Activated CD4-positive, alpha-beta T cell treated with anti-CD3 and anti-CD28 coated beads for 36 hours (primary cell): ENCODE measurements at regions not wholly inside any gene's neighbourhood (a gene's known extent, or its start where the extent isn't known, plus 50 kb on each side); places are given as distances from the start of the nearest gene placed in this dataset.

Source experiments
- ATAC-seq: fragments of 200-7000 bp; cut with Tn5 transposase; one replicate; pipeline ENCODE4 v1.10.0; 2021; ENCODE audit warnings: mild to moderate bottlenecking, moderate library complexity
- CTCF ChIA-PET: fragments of 350-600 bp; sonication (Branson Sonifier 250); formaldehyde crosslinking; loops from one replicate; lab custom pipeline; 2021; ENCODE audit warnings: antibody characterized with exemption; lab: Charles Lee
- POLR2A ChIA-PET: fragments of 350-600 bp; sonication (Branson Sonifier 250); formaldehyde crosslinking; loops from one replicate; lab custom pipeline; 2021; ENCODE audit warnings: antibody characterized with exemption, inconsistent platforms; lab: Charles Lee
- DNase-seq: peaks from one replicate; pipeline ENCODE4 v3.0.0-alpha.2; 2020
- H3K27ac Mint-ChIP-seq: one replicate; pipeline ENCODE4 v1.8.0; 2021; ENCODE audit warnings: mixed read lengths
- H3K27me3 Mint-ChIP-seq: one replicate; pipeline ENCODE4 v1.8.0; 2021; ENCODE audit warnings: mixed read lengths
- H3K36me3 Mint-ChIP-seq: one replicate; pipeline ENCODE4 v1.8.0; 2021; ENCODE audit warnings: low read depth, mixed read lengths
- H3K4me1 Mint-ChIP-seq: one replicate; pipeline ENCODE4 v1.8.0; 2021; ENCODE audit warnings: mixed read lengths
- H3K4me3 Mint-ChIP-seq: one replicate; pipeline ENCODE4 v1.8.0; 2021; ENCODE audit warnings: mild to moderate bottlenecking, moderate library complexity, mixed read lengths
- H3K9me3 Mint-ChIP-seq: one replicate; pipeline ENCODE4 v1.8.0; 2021; ENCODE audit warnings: low read depth, mixed read lengths
- intact Hi-C, 2 experiments: fragments of 100-400 bp; cut with DNase I in 1 of 2; cut with micrococcal nuclease in 1 of 2; formaldehyde crosslinking; loops; one replicate each; pipeline versions ENCODE4 v1.14.2 to v1.15.1; 2022 to 2024; cut with DNase I, micrococcal nuclease

GRCh38 chr17:27069842-27070508 is 223.9 kb upstream of the WSB1 start:
- Mint-ChIP-seq H3K36me3 (no peaks in the 10 kb centered on the region), H3K27ac (no peak overlapping the region), H3K9me3 (no peaks in the 10 kb centered on the region), H3K4me3 (no peak overlapping the region), H3K27me3 (no peaks in the 10 kb centered on the region), H3K4me1 (no peaks in the 10 kb centered on the region)
- DNase-seq (no peak), ATAC-seq (no peak)
- intact Hi-C loops = loop anchor here in 1 of 2 experiments (10.0 kb wide), 1 partner anchor 45 kb away; no protein-coding TSS in a partner anchor
- ChIA-PET POLR2A (no interaction called here), CTCF (no interaction called here)

- intact Hi-C loops = no loop called here
- H3K27me3 Mint-ChIP-seq = peaks cover under 1% of the 10 kb centered on the region
- no peak overlapping the region for H3K4me3 Mint-ChIP-seq
- ChIA-PET POLR2A (no interaction called here), CTCF (no interaction called here)
- no peak for ATAC-seq
- no peaks in the 10 kb centered on the region for H3K9me3 Mint-ChIP-seq
- no peaks in the 10 kb centered on the region for H3K4me1 Mint-ChIP-seq
- H3K36me3 Mint-ChIP-seq = no peaks in the 10 kb centered on the region
- DNase-seq = no peak
- no peak overlapping the region for H3K27ac Mint-ChIP-seq
These were observed 223.1 kb upstream of the WSB1 start for GRCh38 chr17:27070836-27071235.

- no peaks in the 10 kb centered on the region for H3K36me3 Mint-ChIP-seq
- H3K9me3 Mint-ChIP-seq = no peaks in the 10 kb centered on the region
- H3K27ac Mint-ChIP-seq = no peak overlapping the region
- H3K4me3 Mint-ChIP-seq = no peak overlapping the region
- peaks cover 2% of the 10 kb centered on the region for H3K27me3 Mint-ChIP-seq
- no peak for DNase-seq
- intact Hi-C loops = no loop called here
- no peak for ATAC-seq
- H3K4me1 Mint-ChIP-seq = no peaks in the 10 kb centered on the region
- CTCF ChIA-PET = no interaction called here
- POLR2A ChIA-PET = no interaction called here
These were observed 221.0 kb upstream of the WSB1 start for GRCh38 chr17:27072885-27073284.

- Mint-ChIP-seq H3K36me3 (no peaks in the 10 kb centered on the region), H3K4me1 (no peaks in the 10 kb centered on the region), H3K27ac (no peak overlapping the region), H3K27me3 (peaks cover 2% of the 10 kb centered on the region), H3K4me3 (no peak overlapping the region), H3K9me3 (no peaks in the 10 kb centered on the region)
- intact Hi-C loops = no loop called here
- DNase-seq = no peak
- CTCF ChIA-PET = no interaction called here
- ATAC-seq = no peak
- POLR2A ChIA-PET = no interaction called here
These were observed 217.1 kb upstream of the WSB1 start for GRCh38 chr17:27076814-27077213.

GRCh38 chr17:27078296-27078695 is 215.6 kb upstream of the WSB1 start:
- no peak for ATAC-seq
- Mint-ChIP-seq H3K9me3 (no peaks in the 10 kb centered on the region), H3K27me3 (peaks cover 2% of the 10 kb centered on the region), H3K27ac (no peak overlapping the region), H3K4me1 (no peaks in the 10 kb centered on the region), H3K36me3 (no peaks in the 10 kb centered on the region), H3K4me3 (no peak overlapping the region)
- CTCF ChIA-PET = no interaction called here
- intact Hi-C loops = no loop called here
- no peak for DNase-seq
- POLR2A ChIA-PET = no interaction called here

GRCh38 chr17:27079660-27080059 is 214.3 kb upstream of the WSB1 start:
- peaks cover 2% of the 10 kb centered on the region for H3K27me3 Mint-ChIP-seq
- CTCF ChIA-PET = interaction anchor here (0.6 to 0.7 kb wide), 2 partner anchors 117 to 123 kb away, joined by 3 read pairs; no protein-coding TSS in a partner anchor
- H3K27ac Mint-ChIP-seq = no peak overlapping the region
- no peaks in the 10 kb centered on the region for H3K9me3 Mint-ChIP-seq
- H3K4me3 Mint-ChIP-seq = no peak overlapping the region
- intact Hi-C loops = no loop called here
- ATAC-seq (no peak), DNase-seq (no peak)
- POLR2A ChIA-PET = no interaction called here
- H3K4me1 Mint-ChIP-seq = no peaks in the 10 kb centered on the region
- no peaks in the 10 kb centered on the region for H3K36me3 Mint-ChIP-seq

- H3K36me3 Mint-ChIP-seq = no peaks in the 10 kb centered on the region
- H3K4me1 Mint-ChIP-seq = no peaks in the 10 kb centered on the region
- H3K27me3 Mint-ChIP-seq = no peaks in the 10 kb centered on the region
- no peak for DNase-seq
- POLR2A ChIA-PET = no interaction called here
- intact Hi-C loops = no loop called here
- no peak overlapping the region for H3K4me3 Mint-ChIP-seq
- ATAC-seq = no peak
- no peaks in the 10 kb centered on the region for H3K9me3 Mint-ChIP-seq
- CTCF ChIA-PET = no interaction called here
- no peak overlapping the region for H3K27ac Mint-ChIP-seq
These were observed 212.8 kb upstream of the WSB1 start for GRCh38 chr17:27081002-27081638.

- ATAC-seq (no peak), DNase-seq (no peak)
- POLR2A ChIA-PET = no interaction called here
- Mint-ChIP-seq H3K4me3 (no peak overlapping the region), H3K27ac (no peak overlapping the region), H3K36me3 (no peaks in the 10 kb centered on the region), H3K4me1 (no peaks in the 10 kb centered on the region), H3K9me3 (no peaks in the 10 kb centered on the region), H3K27me3 (no peaks in the 10 kb centered on the region)
- CTCF ChIA-PET = no interaction called here
- intact Hi-C loops = no loop called here
These were observed 211.7 kb upstream of the WSB1 start for GRCh38 chr17:27082023-27082774.

GRCh38 chr17:27082775-27083154 is 211.1 kb upstream of the WSB1 start:
- Mint-ChIP-seq H3K4me1 (no peaks in the 10 kb centered on the region), H3K27ac (no peak overlapping the region), H3K4me3 (no peak overlapping the region), H3K27me3 (no peaks in the 10 kb centered on the region), H3K9me3 (no peaks in the 10 kb centered on the region), H3K36me3 (no peaks in the 10 kb centered on the region)
- intact Hi-C loops = no loop called here
- POLR2A ChIA-PET = no interaction called here
- ATAC-seq (no peak), DNase-seq (no peak)
- CTCF ChIA-PET = no interaction called here

- intact Hi-C loops = no loop called here
- ChIA-PET CTCF (interaction anchor here (0.7 kb wide), 1 partner anchor 20 kb away, joined by 4 read pairs; no protein-coding TSS in a partner anchor), POLR2A (no interaction called here)
- Mint-ChIP-seq H3K36me3 (no peaks in the 10 kb centered on the region), H3K27me3 (no peaks in the 10 kb centered on the region), H3K27ac (no peak overlapping the region), H3K4me1 (no peaks in the 10 kb centered on the region), H3K4me3 (no peak overlapping the region), H3K9me3 (no peaks in the 10 kb centered on the region)
- no peak for ATAC-seq
- no peak for DNase-seq
These were observed 210.3 kb upstream of the WSB1 start for GRCh38 chr17:27083408-27084185.

- ChIA-PET CTCF (interaction anchor here (1.1 kb wide), 1 partner anchor 504 kb away, joined by 4 read pairs; no protein-coding TSS in a partner anchor), POLR2A (no interaction called here)
- ATAC-seq = no peak
- Mint-ChIP-seq H3K27me3 (no peaks in the 10 kb centered on the region), H3K27ac (no peak overlapping the region), H3K36me3 (no peaks in the 10 kb centered on the region), H3K4me1 (no peaks in the 10 kb centered on the region), H3K9me3 (peaks cover 4% of the 10 kb centered on the region), H3K4me3 (no peak overlapping the region)
- intact Hi-C loops = no loop called here
- no peak for DNase-seq
These were observed 208.4 kb upstream of the WSB1 start for GRCh38 chr17:27085517-27085916.
